ENCODE measurements at regions not wholly inside any gene's neighbourhood (a gene's known extent, or its start where the extent isn't known, plus 50 kb on each side); places are given as distances from the start of the nearest gene placed in this dataset.

DNA sequence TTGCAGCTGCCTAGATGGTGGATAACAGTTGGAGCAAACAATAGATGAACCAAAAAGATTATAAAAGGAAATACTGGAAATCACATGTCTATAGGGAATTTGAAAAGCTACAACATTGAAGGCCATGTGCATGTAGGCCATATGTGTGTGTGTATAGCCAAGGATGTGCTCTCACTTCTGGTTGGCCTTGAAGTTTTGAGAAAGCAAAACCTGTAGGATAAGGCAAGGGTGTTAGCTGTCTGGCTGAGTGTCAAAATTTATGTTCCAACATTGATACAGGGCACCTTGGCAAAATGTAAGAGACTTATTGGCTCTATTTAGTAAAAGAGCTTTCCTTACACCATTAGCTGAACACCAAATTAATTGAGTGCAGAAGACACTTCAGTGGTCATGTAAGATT is 1723.6 kb upstream of the PCDH20 start:
- H3K27me3 ChIP-seq (ENCODE audit: control insufficient read depth in 2 of 2, insufficient read depth in 2 of 2, low read length in 2 of 2) = no peaks in the 10 kb centered on the region
- no peaks in the 10 kb centered on the region for H3K9me1 ChIP-seq (replicated peaks; ENCODE audit: control insufficient read depth, extremely low read depth, insufficient read depth, low read length)
- no peaks in the 10 kb centered on the region for H3K4me1 ChIP-seq (ENCODE audit: control insufficient read depth, extremely low read depth, insufficient read depth, low read length)
- FAIRE-seq = no peak
- H2AFZ ChIP-seq (ENCODE audit: low read depth, low read length) = no peak overlapping the region
- no peaks in the 10 kb centered on the region for H3K36me3 ChIP-seq (ENCODE audit: control insufficient read depth in 2 of 2, extremely low read depth in 1 of 2, insufficient read depth in 2 of 2, low read length in 2 of 2)
- no TSS peak for BruUV-seq (replicated peaks)
- H4K20me1 ChIP-seq (replicated peaks; ENCODE audit: control insufficient read depth, extremely low read depth, insufficient read depth, low read length) = no peaks in the 10 kb centered on the region
- no peak overlapping the region for H3K4me3 ChIP-seq (replicated peaks in 1 of 3; ENCODE audit: insufficient read depth in 1 of 3, low read depth in 1 of 3, low read length in 3 of 3)
- DNase-seq (ENCODE audit: low read depth, low spot score) = peak; percentile 42
- TF ChIP-seq POLR2A (IDR thresholded peaks at IDR 0.05; ENCODE audit: low read depth, low read length) (no peak), GATA2 (IDR thresholded peaks at IDR 0.05; ENCODE audit: insufficient read depth, insufficient read length, low read depth, low read length) (no peak), EZH2 (IDR thresholded peaks at IDR 0.05; ENCODE audit: borderline replicate concordance, low read depth, low read length, severe bottlenecking) (no peak), MYC (IDR thresholded peaks at IDR 0.05; ENCODE audit: low read depth, low read length) (no peak), CTCF (IDR thresholded peaks at IDR 0.05; ENCODE audit: extremely low read depth in 1 of 2, insufficient read depth in 1 of 2, low read depth in 1 of 2, low read length in 2 of 2) (no peak), JUN (IDR thresholded peaks at IDR 0.05; ENCODE audit: borderline replicate concordance, insufficient read depth, insufficient read length, low read depth) (no peak), FOS (IDR thresholded peaks at IDR 0.05; ENCODE audit: borderline replicate concordance, insufficient read depth, low read length) (no peak), POLR2AphosphoS5 (IDR thresholded peaks at IDR 0.05; ENCODE audit: insufficient read depth, low read depth, low read length) (no peak), MAX (IDR thresholded peaks at IDR 0.05; ENCODE audit: insufficient read depth, insufficient read length) (no peak)
- H3K9me3 ChIP-seq (replicated peaks; ENCODE audit: control insufficient read depth, insufficient read depth, low read length) = no peaks in the 10 kb centered on the region
- dilution Hi-C loops (cut with MboI; ENCODE audit: extremely low pct_ligation_motif_present, low sequenced_read_pairs) = no loop called here
- ChIA-PET POLR2A (no interaction called here), CTCF (interaction anchor here (1.2 kb wide), 1 partner anchor 10 kb away, joined by 3 read pairs; no protein-coding TSS in a partner anchor)
- intact Hi-C loops (cut with micrococcal nuclease) = no loop called here
- no peak overlapping the region for H3K4me2 ChIP-seq (ENCODE audit: insufficient read depth, low read length)
- no peak overlapping the region for H3K9ac ChIP-seq (replicated peaks; ENCODE audit: extremely low read depth, insufficient read depth, low read length)
- no peaks in the 10 kb centered on the region for H3K79me2 ChIP-seq (ENCODE audit: control insufficient read depth, insufficient read depth, low read length)
- no peak overlapping the region for H3K27ac ChIP-seq (ENCODE audit: insufficient read depth, low read depth, low read length)

All from endothelial cell of umbilical vein (primary cell).